Activated CD8-positive, alpha-beta T cell treated with anti-CD3 and anti-CD28 coated beads for 36 hours (primary cell): ENCODE measurements at regions not wholly inside any gene's neighbourhood (a gene's known extent, or its start where the extent isn't known, plus 50 kb on each side); places are given as distances from the start of the nearest gene placed in this dataset.
A peak's percentile ranks its signal among the peaks of the same experiment; 100 is the strongest.

Experiments
- ATAC-seq: fragments of 200-7000 bp; cut with Tn5 transposase; one replicate; pipeline ENCODE4 v1.10.0; 2021; ENCODE audit warnings: mild to moderate bottlenecking, moderate library complexity
- CTCF ChIA-PET: fragments of 350-600 bp; sonication (Branson Sonifier 250); formaldehyde crosslinking; loops from one replicate; lab custom pipeline; 2021; ENCODE audit warnings: antibody characterized with exemption; lab: Charles Lee
- POLR2A ChIA-PET: fragments of 350-600 bp; sonication (Branson Sonifier 250); formaldehyde crosslinking; loops from one replicate; lab custom pipeline; 2021; ENCODE audit warnings: antibody characterized with exemption; lab: Charles Lee
- DNase-seq: peaks from one replicate; pipeline ENCODE4 v3.0.0-alpha.2; 2020
- H3K27ac Mint-ChIP-seq: one replicate; pipeline ENCODE4 v1.8.0; 2021; ENCODE audit warnings: mild to moderate bottlenecking, mixed read lengths
- H3K27me3 Mint-ChIP-seq: one replicate; pipeline ENCODE4 v1.8.0; 2021; ENCODE audit warnings: mixed read lengths
- H3K36me3 Mint-ChIP-seq: one replicate; pipeline ENCODE4 v1.8.0; 2021; ENCODE audit warnings: low read depth, mixed read lengths
- H3K4me1 Mint-ChIP-seq: one replicate; pipeline ENCODE4 v1.8.0; 2021; ENCODE audit warnings: low read depth, mixed read lengths
- H3K4me3 Mint-ChIP-seq: one replicate; pipeline ENCODE4 v1.8.0; 2021; ENCODE audit warnings: mild to moderate bottlenecking, moderate library complexity, mixed read lengths
- H3K9me3 Mint-ChIP-seq: one replicate; pipeline ENCODE4 v1.8.0; 2021; ENCODE audit warnings: mixed read lengths
- intact Hi-C: fragments of 100-400 bp; cut with micrococcal nuclease; formaldehyde crosslinking; loops from one replicate; pipeline ENCODE4 v1.10.0; 2022
- TF ChIP-seq, protein P1 (sequence below): fragments of 200-600 bp; IDR thresholded peaks from one replicate; pipeline ENCODE4 v1.8.0; 2022; ENCODE audit warnings: antibody characterized with exemption, mild to moderate bottlenecking

DNA sequence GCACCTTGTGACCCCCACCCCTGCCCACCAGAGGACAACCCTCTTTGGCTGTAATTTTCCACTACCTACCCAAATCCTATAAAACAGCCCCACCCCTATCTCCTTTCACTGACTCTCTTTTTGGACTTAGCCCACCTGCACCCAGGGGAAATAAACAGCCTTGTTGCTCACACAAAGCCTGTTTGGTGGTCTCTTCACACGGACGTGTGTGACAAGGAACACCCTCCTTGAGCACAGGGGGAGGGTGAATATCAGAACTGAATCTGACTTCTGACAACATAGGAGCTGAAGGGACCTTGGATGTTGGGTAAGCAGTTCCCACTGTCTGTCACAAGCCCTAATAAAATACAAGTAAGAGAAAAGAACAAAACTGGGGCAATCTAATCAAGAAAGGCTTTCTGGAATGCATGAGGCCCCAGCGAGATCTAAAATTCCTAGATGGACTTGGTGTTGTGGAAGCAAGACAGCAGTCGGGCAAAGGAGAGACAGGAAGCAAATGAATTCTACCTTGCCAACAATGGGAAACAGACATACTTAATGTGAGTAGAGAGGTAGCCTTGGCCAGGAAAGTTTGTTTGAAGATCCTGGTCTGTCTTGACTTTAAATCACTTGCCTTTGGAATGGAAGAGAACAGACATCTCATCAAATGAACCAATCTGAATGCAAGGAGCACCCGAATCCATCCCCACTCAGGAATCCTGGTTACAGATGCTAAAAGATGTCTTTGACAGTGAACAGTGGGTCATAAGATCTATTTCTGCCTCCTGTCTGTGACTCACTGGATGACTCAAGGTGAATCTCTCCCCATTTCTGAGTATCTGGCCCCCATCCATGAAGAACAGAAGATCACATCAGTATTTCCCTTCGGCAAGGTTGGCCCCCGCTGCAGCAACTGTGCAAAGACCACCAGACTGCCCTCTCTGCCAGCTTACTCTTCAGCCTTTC is 53.3 kb downstream of the OLFML3 start:
- ChIA-PET CTCF (interaction anchor here (1.2 to 1.6 kb wide), 3 partner anchors 20 to 250 kb away, joined by 4 to 6 read pairs (median 5); no protein-coding TSS in a partner anchor), POLR2A (no interaction called here)
- TF ChIP-seq, protein P1, sequence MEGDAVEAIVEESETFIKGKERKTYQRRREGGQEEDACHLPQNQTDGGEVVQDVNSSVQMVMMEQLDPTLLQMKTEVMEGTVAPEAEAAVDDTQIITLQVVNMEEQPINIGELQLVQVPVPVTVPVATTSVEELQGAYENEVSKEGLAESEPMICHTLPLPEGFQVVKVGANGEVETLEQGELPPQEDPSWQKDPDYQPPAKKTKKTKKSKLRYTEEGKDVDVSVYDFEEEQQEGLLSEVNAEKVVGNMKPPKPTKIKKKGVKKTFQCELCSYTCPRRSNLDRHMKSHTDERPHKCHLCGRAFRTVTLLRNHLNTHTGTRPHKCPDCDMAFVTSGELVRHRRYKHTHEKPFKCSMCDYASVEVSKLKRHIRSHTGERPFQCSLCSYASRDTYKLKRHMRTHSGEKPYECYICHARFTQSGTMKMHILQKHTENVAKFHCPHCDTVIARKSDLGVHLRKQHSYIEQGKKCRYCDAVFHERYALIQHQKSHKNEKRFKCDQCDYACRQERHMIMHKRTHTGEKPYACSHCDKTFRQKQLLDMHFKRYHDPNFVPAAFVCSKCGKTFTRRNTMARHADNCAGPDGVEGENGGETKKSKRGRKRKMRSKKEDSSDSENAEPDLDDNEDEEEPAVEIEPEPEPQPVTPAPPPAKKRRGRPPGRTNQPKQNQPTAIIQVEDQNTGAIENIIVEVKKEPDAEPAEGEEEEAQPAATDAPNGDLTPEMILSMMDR: no peak
- no peaks in the 10 kb centered on the region for H3K4me1 Mint-ChIP-seq
- no peaks in the 10 kb centered on the region for H3K36me3 Mint-ChIP-seq
- H3K9me3 Mint-ChIP-seq: no peaks in the 10 kb centered on the region
- no peaks in the 10 kb centered on the region for H3K27me3 Mint-ChIP-seq
- DNase-seq: no peak
- ATAC-seq: no peak
- no peak overlapping the region for H3K4me3 Mint-ChIP-seq
- H3K27ac Mint-ChIP-seq: no peak overlapping the region
- intact Hi-C loops: no loop called here

DNA sequence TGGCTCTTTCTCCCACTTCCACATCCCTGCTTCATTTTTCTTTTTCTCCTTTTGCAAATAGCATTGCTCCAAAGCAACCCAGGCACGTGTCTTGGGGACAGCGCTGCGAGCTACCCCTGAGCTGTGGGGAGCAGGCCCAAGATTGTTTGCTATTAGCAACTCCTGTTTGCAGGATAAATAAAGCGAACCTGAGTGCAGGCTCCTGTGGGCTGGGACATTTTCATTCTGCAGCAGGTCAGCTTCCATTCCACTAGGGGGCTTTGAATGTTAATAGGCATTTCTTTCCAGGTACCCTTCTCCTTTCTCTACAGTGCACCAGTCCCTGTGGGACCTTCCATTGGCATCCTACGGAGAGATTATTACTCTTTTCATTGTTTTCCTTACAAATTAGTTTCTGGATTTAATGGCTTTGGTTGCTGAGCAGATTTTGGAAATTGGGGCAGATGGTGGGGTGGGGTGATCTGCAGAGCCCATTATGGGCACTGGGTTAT is 54.0 kb downstream of the OLFML3 start:
- ChIA-PET CTCF (interaction anchor here (0.7 to 1.6 kb wide), 5 partner anchors 13 to 252 kb away, joined by 3 to 6 read pairs (median 4); no protein-coding TSS in a partner anchor), POLR2A (no interaction called here)
- Mint-ChIP-seq H3K27me3 (no peaks in the 10 kb centered on the region), H3K27ac (no peak overlapping the region), H3K36me3 (no peaks in the 10 kb centered on the region), H3K9me3 (no peaks in the 10 kb centered on the region), H3K4me3 (no peak overlapping the region), H3K4me1 (no peaks in the 10 kb centered on the region)
- intact Hi-C loops: no loop called here
- TF ChIP-seq, protein P1: peak; percentile 49
- peak; percentile 14 for DNase-seq
- ATAC-seq: no peak

DNA sequence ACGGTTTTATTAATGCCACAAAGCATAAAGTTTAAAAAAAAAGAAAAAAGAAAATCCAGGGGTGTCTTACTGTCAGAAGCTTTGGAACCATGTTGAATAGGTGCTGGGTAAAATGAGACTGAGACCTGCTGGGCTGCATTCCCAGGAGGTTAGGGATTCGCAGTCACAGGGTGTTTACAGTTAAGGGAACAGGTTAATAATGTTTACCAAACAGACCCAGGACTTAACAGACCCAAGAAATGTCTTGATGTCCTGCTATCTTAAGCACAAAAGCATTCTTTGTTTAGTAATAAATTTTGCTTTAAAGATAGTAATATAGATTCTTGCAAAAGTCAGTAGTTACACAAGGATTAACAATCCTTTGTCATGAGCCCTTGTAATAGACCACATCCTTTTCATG is 54.7 kb downstream of the OLFML3 start:
- ATAC-seq (no peak), DNase-seq (no peak)
- Mint-ChIP-seq H3K9me3 (no peaks in the 10 kb centered on the region), H3K36me3 (no peaks in the 10 kb centered on the region), H3K27ac (no peak overlapping the region), H3K4me1 (no peaks in the 10 kb centered on the region), H3K4me3 (no peak overlapping the region), H3K27me3 (no peaks in the 10 kb centered on the region)
- intact Hi-C loops: no loop called here
- ChIA-PET CTCF (interaction anchor here (0.7 to 1.6 kb wide), 5 partner anchors 13 to 252 kb away, joined by 3 to 6 read pairs (median 4); no protein-coding TSS in a partner anchor), POLR2A (no interaction called here)
- TF ChIP-seq, protein P1: no peak

DNA sequence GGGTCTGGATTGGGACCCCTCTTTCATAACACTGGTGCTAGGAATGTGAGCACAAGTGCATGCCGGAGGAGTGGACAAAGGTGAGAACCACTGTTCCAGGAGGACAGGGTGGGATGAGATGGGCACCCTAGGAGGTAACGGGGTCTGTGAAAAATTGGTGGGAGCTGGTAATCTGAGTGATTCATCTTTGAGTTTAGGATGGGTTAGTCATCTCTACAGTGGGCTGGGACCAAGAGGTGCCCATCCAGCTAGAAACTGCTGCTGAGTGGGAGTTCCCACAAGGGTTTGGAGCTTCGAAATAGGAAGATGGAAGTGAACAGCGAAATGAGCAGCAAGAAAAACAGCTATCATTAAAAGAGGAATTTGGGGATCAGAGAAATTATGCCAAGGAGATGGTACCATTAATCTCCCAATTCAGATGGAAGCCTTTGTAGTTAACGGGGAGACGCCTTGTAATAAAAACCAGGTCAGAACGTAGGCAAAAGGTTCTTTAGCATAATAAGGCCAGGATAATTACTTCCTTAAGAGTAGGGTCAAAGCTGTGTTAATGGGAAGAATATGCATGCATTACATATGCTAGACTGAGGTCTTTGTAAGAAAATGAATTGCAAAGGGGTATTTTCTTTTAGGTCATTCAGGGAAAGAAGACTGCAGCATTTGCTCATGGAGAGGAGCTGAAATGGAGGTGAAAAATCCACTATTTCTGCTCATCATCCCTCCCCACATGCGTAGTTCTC is 55.5 kb downstream of the OLFML3 start:
- TF ChIP-seq, protein P1: no peak
- Mint-ChIP-seq H3K27me3 (no peaks in the 10 kb centered on the region), H3K4me3 (no peak overlapping the region), H3K9me3 (no peaks in the 10 kb centered on the region), H3K36me3 (no peaks in the 10 kb centered on the region), H3K4me1 (no peaks in the 10 kb centered on the region), H3K27ac (no peak overlapping the region)
- intact Hi-C loops: no loop called here
- POLR2A ChIA-PET: no interaction called here
- ATAC-seq (no peak), DNase-seq (no peak)
- CTCF ChIA-PET: interaction anchor here (1.2 to 1.3 kb wide), 2 partner anchors 26 to 248 kb away, joined by 4 read pairs; no protein-coding TSS in a partner anchor
